ENCODE measurements at regions not wholly inside any gene's neighbourhood (a gene's known extent, or its start where the extent isn't known, plus 50 kb on each side); places are given as distances from the start of the nearest gene placed in this dataset.
"Not testable (repeated sequence)": the region's sequence is repeated elsewhere in the genome, so short reads cannot be mapped to it uniquely, and the experiment has no call there.

GRCh38 chr5:29042152-29042551, 2003.8 kb upstream of the CDH9 start:
- DNase-seq (ENCODE audit: low read depth) = no peak

- DNase-seq (ENCODE audit: low read depth) = no peak
Observed at GRCh38 chr5:29040404-29040803, 2002.0 kb upstream of the CDH9 start.

GRCh38 chr5:29039994-29040393, 2001.6 kb upstream of the CDH9 start:
- no peak for DNase-seq (ENCODE audit: low read depth)

- DNase-seq (ENCODE audit: low read depth) = peak; percentile 46
Observed at GRCh38 chr5:29037716-29038115, 1999.3 kb upstream of the CDH9 start.

GRCh38 chr5:29024052-29024451, 1985.7 kb upstream of the CDH9 start:
- no peak for DNase-seq (ENCODE audit: low read depth)

- DNase-seq (ENCODE audit: low read depth) = no peak
Observed at GRCh38 chr5:29023541-29023940, 1985.2 kb upstream of the CDH9 start.

GRCh38 chr5:29017501-29017900, 1979.1 kb upstream of the CDH9 start:
- no peak for DNase-seq (ENCODE audit: low read depth)

GRCh38 chr5:29016067-29016466, 1977.7 kb upstream of the CDH9 start:
- DNase-seq (ENCODE audit: low read depth) = no peak

GRCh38 chr5:29015523-29015922, 1977.1 kb upstream of the CDH9 start:
- no peak for DNase-seq (ENCODE audit: low read depth)

- DNase-seq (ENCODE audit: low read depth) = peak; percentile 11
Observed at GRCh38 chr5:29005386-29005785, 1967.0 kb upstream of the CDH9 start.

- DNase-seq (ENCODE audit: low read depth) = no peak
Observed at GRCh38 chr5:29002481-29002880, 1964.1 kb upstream of the CDH9 start.

- DNase-seq (ENCODE audit: low read depth) = no peak
Observed at GRCh38 chr5:29001666-29002065, 1963.3 kb upstream of the CDH9 start.

GRCh38 chr5:28984639-28985038, 1946.3 kb upstream of the CDH9 start:
- DNase-seq (ENCODE audit: low read depth) = no peak

GRCh38 chr5:28975508-28975907, 1937.1 kb upstream of the CDH9 start:
- DNase-seq (ENCODE audit: low read depth) = no peak

GRCh38 chr5:28967848-28968247, 1929.5 kb upstream of the CDH9 start:
- no peak for DNase-seq (ENCODE audit: low read depth)

GRCh38 chr5:28961816-28962215, 1923.4 kb upstream of the CDH9 start:
- DNase-seq (ENCODE audit: low read depth) = peak; percentile 33

GRCh38 chr5:28958581-28958980, 1920.2 kb upstream of the CDH9 start:
- no peak for DNase-seq (ENCODE audit: low read depth)

- DNase-seq (ENCODE audit: low read depth) = no peak
Observed at GRCh38 chr5:28957450-28957849, 1919.1 kb upstream of the CDH9 start.

GRCh38 chr5:28954074-28954473, 1915.7 kb upstream of the CDH9 start:
- peak; percentile 45 for DNase-seq (ENCODE audit: low read depth)

GRCh38 chr5:28947865-28948264, 1909.5 kb upstream of the CDH9 start:
- no peak for DNase-seq (ENCODE audit: low read depth)

GRCh38 chr5:28945859-28946258, 1907.5 kb upstream of the CDH9 start:
- no peak for DNase-seq (ENCODE audit: low read depth)

- DNase-seq (ENCODE audit: low read depth) = not testable (repeated sequence)
Observed at GRCh38 chr5:28929366-28929765, 1891.0 kb upstream of the CDH9 start.

- DNase-seq (ENCODE audit: low read depth) = not testable (repeated sequence)
Observed at GRCh38 chr5:28928327-28928790, 1890.0 kb upstream of the CDH9 start.

GRCh38 chr5:28927559-28928326, 1889.4 kb upstream of the CDH9 start:
- DNase-seq (ENCODE audit: low read depth) = no peak
